Astrocyte of the spinal cord (primary cell): ENCODE measurements at regions not wholly inside any gene's neighbourhood (a gene's known extent, or its start where the extent isn't known, plus 50 kb on each side); places are given as distances from the start of the nearest gene placed in this dataset.

Source experiments
- DNase-seq: peaks from one replicate; pipeline ENCODE4 v3.0.0; 2011; ENCODE audit warnings: low read depth, low spot score
- H3K4me3 ChIP-seq: 2 replicates; pipeline ENCODE4 v1.5.1; 2011; ENCODE audit warnings: low read depth, mild to moderate bottlenecking, low read length, moderate library complexity
- in situ Hi-C: cut with HindIII; loops from 2 replicates; pipeline ENCODE4 v1.10.0; 2017; ENCODE audit warnings: low sequenced_read_pairs
- TF ChIP-seq, protein P1 (sequence below): IDR thresholded peaks from 2 replicates; pipeline ENCODE4 v1.5.1; 2012; ENCODE audit warnings: low read depth, mild to moderate bottlenecking, low read length, inconsistent platforms

DNA sequence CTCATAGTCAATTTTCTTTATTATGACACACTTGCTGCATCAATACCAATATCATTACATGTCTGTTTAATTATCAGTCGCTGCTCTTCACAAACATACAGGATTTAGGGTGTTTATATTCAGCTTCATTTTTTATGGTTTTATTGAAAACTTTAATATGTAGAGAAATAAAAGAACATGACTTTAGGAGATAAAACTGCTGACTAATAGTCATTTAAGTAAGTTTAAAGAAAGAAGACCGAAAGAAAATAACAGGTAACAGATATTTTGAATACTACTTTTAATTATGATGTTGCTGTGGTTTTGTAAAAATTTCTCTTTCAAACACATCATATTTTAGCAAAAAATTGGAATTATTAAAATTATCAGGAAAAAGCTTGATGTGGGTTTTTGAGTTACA, 685.1 kb upstream of the BRINP3 start:
- H3K4me3 ChIP-seq, result no peak overlapping the region

GRCh38 chr1:191163621-191164020, 686.0 kb upstream of the BRINP3 start:
- in situ Hi-C loops, result no loop called here
- TF ChIP-seq, protein P1, sequence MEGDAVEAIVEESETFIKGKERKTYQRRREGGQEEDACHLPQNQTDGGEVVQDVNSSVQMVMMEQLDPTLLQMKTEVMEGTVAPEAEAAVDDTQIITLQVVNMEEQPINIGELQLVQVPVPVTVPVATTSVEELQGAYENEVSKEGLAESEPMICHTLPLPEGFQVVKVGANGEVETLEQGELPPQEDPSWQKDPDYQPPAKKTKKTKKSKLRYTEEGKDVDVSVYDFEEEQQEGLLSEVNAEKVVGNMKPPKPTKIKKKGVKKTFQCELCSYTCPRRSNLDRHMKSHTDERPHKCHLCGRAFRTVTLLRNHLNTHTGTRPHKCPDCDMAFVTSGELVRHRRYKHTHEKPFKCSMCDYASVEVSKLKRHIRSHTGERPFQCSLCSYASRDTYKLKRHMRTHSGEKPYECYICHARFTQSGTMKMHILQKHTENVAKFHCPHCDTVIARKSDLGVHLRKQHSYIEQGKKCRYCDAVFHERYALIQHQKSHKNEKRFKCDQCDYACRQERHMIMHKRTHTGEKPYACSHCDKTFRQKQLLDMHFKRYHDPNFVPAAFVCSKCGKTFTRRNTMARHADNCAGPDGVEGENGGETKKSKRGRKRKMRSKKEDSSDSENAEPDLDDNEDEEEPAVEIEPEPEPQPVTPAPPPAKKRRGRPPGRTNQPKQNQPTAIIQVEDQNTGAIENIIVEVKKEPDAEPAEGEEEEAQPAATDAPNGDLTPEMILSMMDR, result no peak
- DNase-seq, result no peak
- no peak overlapping the region for H3K4me3 ChIP-seq

More for the DNA sequence above, 685.1 kb upstream of the BRINP3 start:
- DNase-seq, result no peak
- TF ChIP-seq, protein P1, result no peak
- in situ Hi-C loops, result no loop called here

DNA sequence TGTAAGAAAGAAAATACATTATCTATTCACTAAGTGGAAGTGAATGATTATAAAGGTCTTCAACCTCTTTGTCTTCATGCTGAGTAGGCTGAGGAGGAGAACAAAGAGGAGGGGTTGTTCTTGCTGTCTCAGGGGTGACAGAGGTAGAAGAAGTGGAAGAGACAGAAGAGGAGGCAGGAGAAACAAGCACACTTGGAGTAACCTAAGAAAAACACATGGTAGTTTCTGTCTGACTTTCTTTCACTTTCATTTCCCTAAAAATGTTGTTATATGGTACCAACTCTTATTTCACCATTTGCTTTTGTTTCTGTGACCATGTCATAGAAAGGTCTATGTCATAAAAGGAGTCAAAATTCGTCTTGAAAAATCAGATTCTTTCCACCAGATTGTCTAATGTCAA, 696.6 kb upstream of the BRINP3 start:
- DNase-seq, result peak; percentile 18
- in situ Hi-C loops, result no loop called here

GRCh38 chr1:191176131-191176530, 698.5 kb upstream of the BRINP3 start:
- in situ Hi-C loops, result no loop called here
- TF ChIP-seq, protein P1, result no peak
- no peak for DNase-seq

More for the DNA sequence above, 696.6 kb upstream of the BRINP3 start:
- H3K4me3 ChIP-seq, result no peak overlapping the region
- TF ChIP-seq, protein P1, result no peak

DNA sequence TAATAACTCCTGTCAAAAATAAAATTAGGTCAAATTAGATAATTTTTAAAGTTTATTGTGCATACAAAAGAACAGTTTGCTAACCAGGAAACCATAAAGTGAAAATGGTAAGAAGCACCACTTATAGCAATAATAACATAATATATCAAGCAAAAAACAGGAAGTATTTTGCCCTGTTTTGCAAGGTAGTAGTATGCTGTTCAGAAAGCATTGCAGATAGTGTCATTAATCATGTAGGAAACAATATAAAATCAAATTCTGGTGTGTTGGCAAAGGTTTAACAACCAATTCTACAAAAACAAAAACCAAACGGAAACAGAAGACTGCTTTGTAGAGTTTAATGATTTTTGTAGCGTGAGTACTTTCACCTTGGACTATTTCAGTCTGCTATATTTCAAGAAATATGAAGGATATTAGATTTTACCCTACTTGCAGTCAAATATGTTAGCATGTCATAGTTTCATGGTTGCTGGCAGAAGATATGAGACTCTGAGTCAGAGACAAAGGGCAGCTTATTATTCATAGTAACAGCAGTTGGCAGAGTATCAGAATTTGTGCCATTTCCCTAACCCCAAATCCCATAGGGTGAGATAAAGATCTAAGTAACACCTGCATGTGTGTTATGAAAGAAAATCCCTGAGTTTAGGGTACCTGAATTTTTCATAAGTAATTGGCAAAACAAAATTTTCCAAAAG, 729.0 kb upstream of the BRINP3 start:
- in situ Hi-C loops, result no loop called here
- TF ChIP-seq, protein P1, result no peak
- peak; percentile 24 for DNase-seq
- no peak overlapping the region for H3K4me3 ChIP-seq

More at GRCh38 chr1:191176131-191176530, 698.5 kb upstream of the BRINP3 start:
- no peak overlapping the region for H3K4me3 ChIP-seq

GRCh38 chr1:191222206-191222605, 744.5 kb upstream of the BRINP3 start:
- no peak for DNase-seq
- in situ Hi-C loops, result no loop called here
- TF ChIP-seq, protein P1, result no peak
- H3K4me3 ChIP-seq, result no peak overlapping the region
